Small intestine (tissue), 7 donors: ENCODE measurements at regions not wholly inside any gene's neighbourhood (a gene's known extent, or its start where the extent isn't known, plus 50 kb on each side); places are given as distances from the start of the nearest gene placed in this dataset.

ENCODE experiments used
- DNase-seq, 2 donors: peaks; one replicate each; pipeline versions ENCODE4 v3.0.0 to v3.0.0-alpha.2; 2013
- FAIRE-seq: peaks from 2 replicates; lab custom pipeline; 2012; peaks lifted over from hg19 to GRCh38; lab: Jason Lieb, UNC
- H3K27ac ChIP-seq, 3 donors: one replicate each; pipeline ENCODE4 v1.5.1; 2013; ENCODE audit warnings: low read length in 2 of 3, mild to moderate bottlenecking in 2 of 3, control low read depth in 1 of 3, inconsistent platforms in 1 of 3, low read depth in 1 of 3, moderate library complexity in 1 of 3
- H3K27me3 ChIP-seq, 3 donors: one replicate each; pipeline ENCODE4 v1.6.1; 2013; ENCODE audit warnings: low read length in 3 of 3, inconsistent platforms in 1 of 3; ENCODE audit not compliant: control insufficient read depth in 3 of 3, insufficient read depth in 3 of 3
- H3K36me3 ChIP-seq, 3 donors: one replicate each; pipeline ENCODE4 v1.6.1; 2013; ENCODE audit warnings: low read length in 3 of 3, inconsistent platforms in 1 of 3, low read depth in 1 of 3, mild to moderate bottlenecking in 1 of 3, moderate library complexity in 1 of 3; ENCODE audit not compliant: control insufficient read depth in 3 of 3, insufficient read depth in 2 of 3
- H3K4me1 ChIP-seq, 3 donors: one replicate each; pipeline ENCODE4 v1.6.1; 2013; ENCODE audit warnings: low read length in 2 of 3, inconsistent platforms in 1 of 3, low read depth in 1 of 3, mild to moderate bottlenecking in 1 of 3, moderate library complexity in 1 of 3; ENCODE audit not compliant: control insufficient read depth in 3 of 3, insufficient read depth in 2 of 3
- H3K4me3 ChIP-seq, 3 donors: one replicate each; pipeline ENCODE4 v1.5.1; 2013; ENCODE audit warnings: low read length in 3 of 3, control low read depth in 1 of 3, inconsistent platforms in 1 of 3, low read depth in 1 of 3, mild to moderate bottlenecking in 1 of 3, moderate library complexity in 1 of 3
- H3K9me3 ChIP-seq, 2 donors: one replicate each; pipeline ENCODE4 v1.6.1; 2013; ENCODE audit warnings: low read depth in 1 of 2, low read length in 1 of 2; ENCODE audit not compliant: control insufficient read depth in 2 of 2, insufficient read depth in 1 of 2
- WGBS, 3 donors: extraction: QIAGEN DNeasy Blood & Tissue Kit; methylation state at CpG; one replicate each; pipeline ENCODE4 v1.1.7; 2013; 5-methylcytosine and 5-hydroxymethylcytosine counted together
- donor health status: healthy with polysubstance abuse.
- donor health status: control.
- donor health status: control.
- donor health status: Bipolar disorder and iron deficiency.
- donor health status: healthy.

- H3K9me3 ChIP-seq, result no peaks in the 10 kb centered on the region
- no peaks in the 10 kb centered on the region for H3K4me1 ChIP-seq
- no peaks in the 10 kb centered on the region for H3K27me3 ChIP-seq
- H3K36me3 ChIP-seq, result no peaks in the 10 kb centered on the region
- WGBS, 3 donors, result 61 to 66% (median 64%) methylated on average over 7 of the region's 7 CpGs
- H3K27ac ChIP-seq, result no peak overlapping the region
- DNase-seq (no peak), FAIRE-seq (no peak)
- no peak overlapping the region for H3K4me3 ChIP-seq
These were observed 116.1 kb upstream of the IRX6 start for GRCh38 chr16:55207693-55208428.

- WGBS, 3 donors, result 86 to 87% (median 86%) methylated on average over 6 of the region's 6 CpGs
- DNase-seq (no peak), FAIRE-seq (no peak)
- Histone ChIP-seq H3K36me3 (no peaks in the 10 kb centered on the region), H3K9me3 (no peaks in the 10 kb centered on the region), H3K4me3 (no peak overlapping the region), H3K27ac (no peak overlapping the region), H3K4me1 (no peaks in the 10 kb centered on the region), H3K27me3 (no peaks in the 10 kb centered on the region)
These were observed 114.4 kb upstream of the IRX6 start for GRCh38 chr16:55209626-55210025.

- 68 to 79% (median 78%) methylated on average over 2 of the region's 2 CpGs for WGBS, 3 donors
- Histone ChIP-seq H3K4me3 (no peak overlapping the region), H3K36me3 (no peaks in the 10 kb centered on the region), H3K4me1 (no peaks in the 10 kb centered on the region), H3K9me3 (peaks cover 0 to 3% of the 10 kb centered on the region in 2 donors), H3K27me3 (peaks cover 0 to 3% (median 0%) of the 10 kb centered on the region in 3 donors), H3K27ac (no peak overlapping the region)
- DNase-seq (no peak), FAIRE-seq (no peak)
These were observed 111.2 kb upstream of the IRX6 start for GRCh38 chr16:55212791-55213190.

GRCh38 chr16:55214412-55214811, 109.6 kb upstream of the IRX6 start:
- FAIRE-seq (no peak), DNase-seq (no peak)
- Histone ChIP-seq H3K27ac (no peak overlapping the region), H3K4me1 (no peaks in the 10 kb centered on the region), H3K36me3 (no peaks in the 10 kb centered on the region), H3K9me3 (peaks cover 0 to 3% of the 10 kb centered on the region in 2 donors), H3K4me3 (no peak overlapping the region), H3K27me3 (peaks cover 0 to 3% (median 0%) of the 10 kb centered on the region in 3 donors)
- WGBS, 3 donors, result 19 to 39% (median 27%) methylated on average over 2 of the region's 2 CpGs

GRCh38 chr16:55214974-55215494, 109.0 kb upstream of the IRX6 start:
- no peak for DNase-seq
- H3K4me1 ChIP-seq, result no peaks in the 10 kb centered on the region
- H3K9me3 ChIP-seq, result peaks cover 0 to 3% of the 10 kb centered on the region in 2 donors
- H3K27me3 ChIP-seq, result peaks cover 0 to 3% (median 0%) of the 10 kb centered on the region in 3 donors
- no peak overlapping the region for H3K27ac ChIP-seq
- no peak overlapping the region for H3K4me3 ChIP-seq
- FAIRE-seq, result no peak
- H3K36me3 ChIP-seq, result no peaks in the 10 kb centered on the region
- WGBS, 3 donors, result 65 to 74% (median 72%) methylated on average over 5 of the region's 5 CpGs

- WGBS, 3 donors, result 19 to 34% (median 21%) methylated on average over 2 of the region's 2 CpGs
- Histone ChIP-seq H3K36me3 (no peaks in the 10 kb centered on the region), H3K4me1 (no peaks in the 10 kb centered on the region), H3K9me3 (peaks cover 0 to 3% of the 10 kb centered on the region in 2 donors), H3K27me3 (peaks cover 0 to 3% (median 0%) of the 10 kb centered on the region in 3 donors), H3K27ac (no peak overlapping the region), H3K4me3 (no peak overlapping the region)
- FAIRE-seq, result no peak
- DNase-seq, result no peak
These were observed 106.6 kb upstream of the IRX6 start for GRCh38 chr16:55217392-55217791.

GRCh38 chr16:55221836-55222235, 102.2 kb upstream of the IRX6 start:
- FAIRE-seq (no peak), DNase-seq (no peak)
- 57 to 76% (median 70%) methylated on average over 3 of the region's 3 CpGs for WGBS, 3 donors
- Histone ChIP-seq H3K27ac (no peak overlapping the region), H3K4me1 (no peaks in the 10 kb centered on the region), H3K36me3 (no peaks in the 10 kb centered on the region), H3K4me3 (no peak overlapping the region), H3K27me3 (no peaks in the 10 kb centered on the region), H3K9me3 (peaks cover 0 to 3% of the 10 kb centered on the region in 2 donors)

- no peak overlapping the region for H3K4me3 ChIP-seq
- no peaks in the 10 kb centered on the region for H3K27me3 ChIP-seq
- FAIRE-seq (no peak), DNase-seq (no peak)
- no peaks in the 10 kb centered on the region for H3K9me3 ChIP-seq
- no peaks in the 10 kb centered on the region for H3K36me3 ChIP-seq
- WGBS, 3 donors, result 56 to 81% (median 74%) methylated on average over 7 of the region's 7 CpGs
- no peak overlapping the region for H3K27ac ChIP-seq
- no peaks in the 10 kb centered on the region for H3K4me1 ChIP-seq
These were observed 101.5 kb upstream of the IRX6 start for GRCh38 chr16:55222486-55222885.
